ENCODE measurements at regions not wholly inside any gene's neighbourhood (a gene's known extent, or its start where the extent isn't known, plus 50 kb on each side); places are given as distances from the start of the nearest gene placed in this dataset.

DNA sequence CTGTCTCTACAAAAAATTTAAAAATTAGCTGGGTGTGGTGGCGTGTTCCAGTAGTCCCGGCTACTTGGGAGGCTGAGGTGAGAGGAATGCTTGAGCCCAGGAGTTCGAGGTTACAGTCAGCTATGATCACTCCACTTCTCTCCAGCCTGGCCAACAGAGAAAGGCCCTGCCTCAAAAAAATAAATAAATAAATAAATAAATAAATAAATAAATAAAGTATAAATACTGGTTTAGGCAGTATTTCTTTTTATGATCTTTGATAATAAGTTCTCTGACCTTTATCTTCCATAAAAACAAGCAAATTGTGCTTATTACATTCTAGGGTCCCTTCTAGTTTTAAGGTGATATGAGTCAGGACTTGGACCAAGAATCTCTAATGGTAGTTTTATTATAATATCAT lies 320.3 kb downstream of the PCDH19 start:
- H3K4me1 Mint-ChIP-seq = no peaks in the 10 kb centered on the region
- H2BK120ac ChIP-seq (ENCODE audit: low read depth, low read length, poor library complexity, severe bottlenecking) = no peak overlapping the region
- H3K23me2 ChIP-seq (ENCODE audit: insufficient read length, low read depth, low read length, poor library complexity, severe bottlenecking) = no peaks in the 10 kb centered on the region
- no peak for DNase-seq
- peaks cover 18 to 21% of the 10 kb centered on the region in 2 experiments for H3K9me3 Mint-ChIP-seq
- H3K23ac ChIP-seq (ENCODE audit: insufficient read length, low read depth, low read length) = no peak overlapping the region
- H3K18ac ChIP-seq (ENCODE audit: insufficient read length, low read depth, low read length) = no peak overlapping the region
- no peak overlapping the region for H3K9ac ChIP-seq (ENCODE audit: extremely low read depth, insufficient read length, low read length)
- no peak overlapping the region for H4K8ac ChIP-seq (replicated peaks; ENCODE audit: insufficient read length, low read depth, low read length)
- no peak overlapping the region for H3K56ac ChIP-seq (ENCODE audit: insufficient read length, low read depth, low read length)
- peaks cover 7 to 26% (median 7%) of the 10 kb centered on the region in 3 experiments; a peak in 6 of 7 replicates for H3K36me3 Mint-ChIP-seq (ENCODE audit: insufficient read depth in 1 of 3, low read depth in 3 of 3)
- H2AK5ac ChIP-seq (ENCODE audit: insufficient read length, low read length) = no peak overlapping the region
- H3K27me3 Mint-ChIP-seq (ENCODE audit: low read depth) = no peaks in the 10 kb centered on the region; the same call in 1 of the 2 replicates
- no peaks in the 10 kb centered on the region for H3K4me1 ChIP-seq (ENCODE audit: insufficient read depth, low read length)
- H3K4me2 ChIP-seq (ENCODE audit: insufficient read depth, insufficient read length, low read length) = no peak overlapping the region
- no peak overlapping the region for H3K4ac ChIP-seq (ENCODE audit: low read depth, low read length)
- TF ChIP-seq, protein P1, sequence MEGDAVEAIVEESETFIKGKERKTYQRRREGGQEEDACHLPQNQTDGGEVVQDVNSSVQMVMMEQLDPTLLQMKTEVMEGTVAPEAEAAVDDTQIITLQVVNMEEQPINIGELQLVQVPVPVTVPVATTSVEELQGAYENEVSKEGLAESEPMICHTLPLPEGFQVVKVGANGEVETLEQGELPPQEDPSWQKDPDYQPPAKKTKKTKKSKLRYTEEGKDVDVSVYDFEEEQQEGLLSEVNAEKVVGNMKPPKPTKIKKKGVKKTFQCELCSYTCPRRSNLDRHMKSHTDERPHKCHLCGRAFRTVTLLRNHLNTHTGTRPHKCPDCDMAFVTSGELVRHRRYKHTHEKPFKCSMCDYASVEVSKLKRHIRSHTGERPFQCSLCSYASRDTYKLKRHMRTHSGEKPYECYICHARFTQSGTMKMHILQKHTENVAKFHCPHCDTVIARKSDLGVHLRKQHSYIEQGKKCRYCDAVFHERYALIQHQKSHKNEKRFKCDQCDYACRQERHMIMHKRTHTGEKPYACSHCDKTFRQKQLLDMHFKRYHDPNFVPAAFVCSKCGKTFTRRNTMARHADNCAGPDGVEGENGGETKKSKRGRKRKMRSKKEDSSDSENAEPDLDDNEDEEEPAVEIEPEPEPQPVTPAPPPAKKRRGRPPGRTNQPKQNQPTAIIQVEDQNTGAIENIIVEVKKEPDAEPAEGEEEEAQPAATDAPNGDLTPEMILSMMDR (conservative IDR thresholded peaks at IDR 0.05) = no peak
- H3K27ac ChIP-seq (ENCODE audit: insufficient read length, low read depth, low read length) = no peak overlapping the region
- H3K4me3 Mint-ChIP-seq = no peak overlapping the region
- no peak overlapping the region for H3T11ph ChIP-seq (ENCODE audit: low read length)
- no peak overlapping the region for H2BK15ac ChIP-seq (ENCODE audit: low read depth, low read length)
- no peak overlapping the region for H4K91ac ChIP-seq (ENCODE audit: insufficient read length, low read depth, low read length)
- no peak overlapping the region for H2BK12ac ChIP-seq (ENCODE audit: insufficient read length, low read depth, low read length)
- no peaks in the 10 kb centered on the region for H3K9me3 ChIP-seq (ENCODE audit: control insufficient read depth, low read depth, low read length)
- H3K79me2 ChIP-seq (ENCODE audit: insufficient read depth, low read length) = no peaks in the 10 kb centered on the region
- no peak overlapping the region for H3K27ac Mint-ChIP-seq
- no peaks in the 10 kb centered on the region for H3K79me1 ChIP-seq (ENCODE audit: insufficient read depth, low read depth, low read length, poor library complexity, severe bottlenecking)
- H2AFZ ChIP-seq (ENCODE audit: low read length) = no peak overlapping the region
- H3K14ac ChIP-seq (ENCODE audit: insufficient read depth, low read length) = no peak overlapping the region
- H2BK20ac ChIP-seq (ENCODE audit: low read depth, low read length, poor library complexity, severe bottlenecking) = no peak overlapping the region
- WGBS (ENCODE audit: extremely low coverage, insufficient read length, low lambda C conversion rate) = no CpG with 5 or more reads among the region's 3 CpGs
- no peak overlapping the region for H4K5ac ChIP-seq (ENCODE audit: insufficient read length, low read depth, low read length)
- no peak overlapping the region for H2BK5ac ChIP-seq (ENCODE audit: insufficient read length, low read length)
- no peaks in the 10 kb centered on the region for H3K27me3 ChIP-seq (ENCODE audit: insufficient read depth, low read length)
- H4K20me1 ChIP-seq (ENCODE audit: control insufficient read depth, insufficient read depth, insufficient read length) = no peaks in the 10 kb centered on the region

All from H9 (cell line).